Stimulated activated effector memory CD8-positive, alpha-beta T cell treated with anti-CD3 and anti-CD28 coated beads, Interleukin-12 subunit alpha, Interleukin-12 subunit beta, amount 100 ng/mL, for 72 hours (primary cell): ENCODE measurements at regions not wholly inside any gene's neighbourhood (a gene's known extent, or its start where the extent isn't known, plus 50 kb on each side); places are given as distances from the start of the nearest gene placed in this dataset.
A peak's percentile ranks its signal among the peaks of the same experiment; 100 is the strongest.
"Not testable (repeated sequence)": the region's sequence is repeated elsewhere in the genome, so short reads cannot be mapped to it uniquely, and the experiment has no call there.

Experiments used
- ATAC-seq: fragments of 150-1000 bp; cut with Tn5 transposase; 2 replicates; pipeline ENCODE4 v1.10.0; 2021
- DNase-seq, 2 donors: peaks; one replicate each; pipeline ENCODE4 v3.0.0; 2021 to 2022; ENCODE audit warnings: low spot score in 2 of 2
- H3K27ac Mint-ChIP-seq: one replicate; pipeline ENCODE4 v1.8.0; 2022; ENCODE audit warnings: mild to moderate bottlenecking, mixed read lengths
- H3K36me3 Mint-ChIP-seq: one replicate; pipeline ENCODE4 v1.8.0; 2022; ENCODE audit warnings: mild to moderate bottlenecking, mixed read lengths
- H3K4me1 Mint-ChIP-seq: one replicate; pipeline ENCODE4 v1.8.0; 2022; ENCODE audit warnings: mixed read lengths
- H3K4me3 Mint-ChIP-seq: one replicate; pipeline ENCODE4 v1.8.0; 2022; ENCODE audit warnings: mild to moderate bottlenecking, mixed read lengths
- H3K9me3 Mint-ChIP-seq: one replicate; pipeline ENCODE4 v1.8.0; 2022; ENCODE audit warnings: mixed read lengths

DNA sequence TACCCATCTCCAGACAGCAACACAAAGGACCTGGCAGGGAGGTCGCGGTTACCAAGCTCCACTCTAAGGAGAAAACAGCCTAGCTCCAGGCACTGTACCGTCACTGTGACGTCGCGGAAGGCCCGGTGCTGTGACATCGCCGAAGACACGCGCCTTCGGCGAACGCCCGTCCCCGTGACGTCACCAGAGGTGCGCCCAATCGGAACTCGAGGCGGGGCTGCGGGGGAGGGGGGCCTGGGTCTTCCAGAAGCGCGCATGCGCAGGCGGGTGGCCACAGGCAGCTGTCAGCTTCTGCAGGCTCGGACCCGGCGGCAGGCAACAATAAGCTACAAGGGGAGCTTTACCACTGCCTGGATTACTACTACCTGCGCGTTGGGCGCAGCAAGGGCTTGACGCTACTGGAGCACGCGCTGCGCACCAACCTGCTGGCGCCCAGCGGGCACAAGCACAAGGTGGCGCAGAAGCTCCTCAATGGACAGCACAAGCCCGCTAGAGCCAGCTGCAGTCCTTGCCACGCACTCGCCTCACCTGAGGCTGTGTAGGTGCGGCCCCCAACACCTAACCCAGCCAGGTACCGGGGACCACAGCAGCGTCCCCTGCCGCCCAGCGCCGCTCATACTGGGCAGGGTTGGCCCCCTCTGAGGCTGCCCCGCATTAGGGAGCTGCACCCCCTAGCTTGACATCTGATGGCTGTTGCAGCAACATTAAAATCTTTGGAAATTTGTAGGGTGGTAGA, 208.4 kb downstream of the TPST1 start:
- peak overlapping the region; percentile 68 for H3K4me3 Mint-ChIP-seq
- peak overlapping the region; percentile 71 for H3K27ac Mint-ChIP-seq
- H3K9me3 Mint-ChIP-seq, result no peaks in the 10 kb centered on the region
- no peaks in the 10 kb centered on the region for H3K36me3 Mint-ChIP-seq
- H3K4me1 Mint-ChIP-seq, result peaks cover 5% of the 10 kb centered on the region
- peak; percentile 89 for ATAC-seq
- DNase-seq, result peak; percentile 55 to 84

DNA sequence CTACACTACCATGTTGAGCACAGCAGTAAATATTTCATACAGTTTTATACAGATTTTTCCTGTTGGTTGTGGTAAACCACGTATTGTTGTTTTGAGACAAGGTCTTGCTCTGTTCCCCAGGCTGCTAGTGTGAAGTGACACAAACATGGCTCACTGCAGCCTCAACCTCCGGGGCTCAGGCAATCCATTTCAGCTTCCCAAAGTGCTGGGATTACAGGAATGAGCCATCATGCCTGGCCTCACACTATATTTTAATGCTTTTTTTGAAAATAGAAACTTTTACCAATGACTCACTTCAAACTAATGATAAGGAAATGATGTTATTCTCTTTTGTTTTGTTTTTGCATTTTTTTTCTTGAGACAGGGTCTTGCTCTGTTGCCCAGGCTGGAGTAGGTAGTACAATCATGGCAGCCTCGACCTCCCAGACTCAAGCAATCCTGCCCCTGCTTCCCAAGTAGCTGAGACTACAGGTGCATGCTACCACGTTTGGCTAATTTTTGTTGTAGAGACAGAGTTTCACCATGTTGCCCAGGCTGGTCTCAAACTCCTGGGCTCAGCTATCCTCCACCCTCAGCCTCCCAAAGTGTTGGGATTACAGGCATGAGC, 210.6 kb downstream of the TPST1 start:
- no peaks in the 10 kb centered on the region for H3K36me3 Mint-ChIP-seq
- H3K27ac Mint-ChIP-seq, result no peak overlapping the region
- DNase-seq (no peak), ATAC-seq (no peak)
- peaks cover 5% of the 10 kb centered on the region for H3K4me1 Mint-ChIP-seq
- no peaks in the 10 kb centered on the region for H3K9me3 Mint-ChIP-seq
- H3K4me3 Mint-ChIP-seq, result no peak overlapping the region

DNA sequence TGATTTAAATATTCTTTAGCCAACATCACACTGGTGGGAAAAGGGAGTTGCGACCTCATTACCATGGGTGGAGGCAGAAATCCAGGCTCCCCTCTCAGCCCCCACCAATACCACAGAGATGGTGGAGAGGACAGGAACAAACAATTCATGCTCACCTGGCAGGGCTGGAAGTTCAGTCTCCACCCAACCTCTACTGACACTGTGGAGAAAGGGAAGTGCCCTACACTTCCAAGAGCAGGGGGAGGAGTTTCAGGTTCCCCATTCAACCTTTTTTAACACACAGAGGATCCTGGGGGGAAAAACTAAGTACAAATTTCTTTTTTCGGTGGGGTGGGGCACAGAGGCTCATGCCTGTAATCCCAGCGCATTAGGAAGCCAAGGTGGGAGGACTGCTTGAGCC, 210.1 kb upstream of the KCTD7 start:
- ATAC-seq, result no peak
- H3K4me1 Mint-ChIP-seq, result peaks cover 5% of the 10 kb centered on the region
- H3K36me3 Mint-ChIP-seq, result no peaks in the 10 kb centered on the region
- DNase-seq, result no peak
- H3K9me3 Mint-ChIP-seq, result no peaks in the 10 kb centered on the region
- no peak overlapping the region for H3K4me3 Mint-ChIP-seq
- no peak overlapping the region for H3K27ac Mint-ChIP-seq

DNA sequence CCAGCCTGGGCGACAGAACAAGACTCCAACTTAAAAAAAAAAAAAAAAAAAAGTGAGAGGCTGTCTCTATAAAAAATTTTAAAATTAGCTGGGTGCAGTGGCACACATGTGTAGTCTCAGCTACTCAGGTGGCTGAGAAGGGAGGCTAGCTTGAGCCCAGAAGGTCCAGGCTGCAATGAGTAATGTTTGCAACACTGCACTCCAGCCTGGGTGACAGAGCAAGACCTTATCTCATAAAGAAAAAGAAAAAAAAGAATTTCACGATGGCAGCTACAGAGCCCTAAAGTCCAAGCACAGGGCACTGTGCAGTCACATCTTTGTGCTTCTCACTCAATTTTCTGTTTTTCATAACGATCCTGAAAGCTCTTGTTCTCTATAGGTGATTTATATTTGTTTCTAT, 209.5 kb upstream of the KCTD7 start:
- Mint-ChIP-seq H3K4me3 (no peak overlapping the region), H3K9me3 (no peaks in the 10 kb centered on the region), H3K4me1 (no peaks in the 10 kb centered on the region), H3K27ac (no peak overlapping the region), H3K36me3 (peaks cover under 1% of the 10 kb centered on the region)
- ATAC-seq, result no peak
- DNase-seq, result no peak

DNA sequence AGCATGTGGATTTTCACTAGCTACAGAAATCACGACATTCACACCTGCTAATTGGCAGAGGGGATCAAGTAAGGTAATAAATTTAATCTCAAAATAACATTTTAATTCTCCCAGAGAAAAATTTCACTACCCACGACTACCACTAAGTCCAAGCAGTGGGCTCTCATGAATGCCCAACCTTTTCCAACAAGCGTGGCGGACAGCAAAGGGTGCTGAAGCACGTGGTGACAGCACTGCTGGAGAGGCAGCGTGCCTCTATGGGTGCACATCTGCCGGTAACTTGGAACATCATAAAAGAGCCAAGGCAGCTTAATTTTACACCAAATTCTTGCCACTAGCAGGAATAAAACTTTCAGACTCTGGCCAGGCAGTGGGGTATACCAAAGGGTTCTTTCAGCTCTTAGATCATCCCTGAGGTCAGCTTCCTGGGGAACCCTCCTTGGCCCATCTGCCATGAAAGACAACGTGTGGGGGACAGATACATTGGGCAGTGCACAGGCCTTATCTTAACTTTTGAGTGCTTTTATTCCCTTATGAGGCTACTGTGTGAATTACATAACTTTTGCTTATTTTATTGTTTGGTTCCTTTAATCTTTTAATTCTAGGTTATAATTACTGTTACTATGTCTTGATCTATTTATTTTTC, 206.7 kb upstream of the KCTD7 start:
- H3K9me3 Mint-ChIP-seq, result no peaks in the 10 kb centered on the region

DNA sequence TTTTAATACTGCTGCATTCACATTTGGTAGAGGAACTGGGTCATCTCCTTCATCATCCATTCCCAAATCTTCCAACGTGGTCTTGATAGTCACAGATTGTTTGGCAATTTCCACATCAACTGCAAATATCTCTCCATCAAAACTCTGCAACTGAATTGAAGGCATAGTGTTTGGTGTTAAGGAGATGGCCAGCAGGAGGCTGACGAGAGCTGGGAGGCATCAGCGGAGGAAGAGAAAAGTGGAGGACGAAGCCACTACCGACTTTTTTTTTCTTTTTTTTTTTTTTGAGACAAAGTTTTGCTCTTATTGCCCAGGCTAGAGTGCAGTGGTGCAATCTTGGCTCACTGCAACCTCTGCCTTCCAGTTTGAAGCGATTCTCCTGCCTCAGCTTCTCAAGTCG, 205.0 kb upstream of the KCTD7 start:
- peaks cover 9% of the 10 kb centered on the region for H3K36me3 Mint-ChIP-seq
- H3K4me1 Mint-ChIP-seq, result no peaks in the 10 kb centered on the region
- no peaks in the 10 kb centered on the region for H3K9me3 Mint-ChIP-seq
- no peak for ATAC-seq
- DNase-seq, result no peak
- no peak overlapping the region for H3K27ac Mint-ChIP-seq
- no peak overlapping the region for H3K4me3 Mint-ChIP-seq

More for the DNA sequence above, 206.7 kb upstream of the KCTD7 start:
- Mint-ChIP-seq H3K4me1 (no peaks in the 10 kb centered on the region), H3K27ac (no peak overlapping the region), H3K36me3 (peaks cover 9% of the 10 kb centered on the region), H3K4me3 (no peak overlapping the region)
- ATAC-seq (no peak), DNase-seq (no peak)

DNA sequence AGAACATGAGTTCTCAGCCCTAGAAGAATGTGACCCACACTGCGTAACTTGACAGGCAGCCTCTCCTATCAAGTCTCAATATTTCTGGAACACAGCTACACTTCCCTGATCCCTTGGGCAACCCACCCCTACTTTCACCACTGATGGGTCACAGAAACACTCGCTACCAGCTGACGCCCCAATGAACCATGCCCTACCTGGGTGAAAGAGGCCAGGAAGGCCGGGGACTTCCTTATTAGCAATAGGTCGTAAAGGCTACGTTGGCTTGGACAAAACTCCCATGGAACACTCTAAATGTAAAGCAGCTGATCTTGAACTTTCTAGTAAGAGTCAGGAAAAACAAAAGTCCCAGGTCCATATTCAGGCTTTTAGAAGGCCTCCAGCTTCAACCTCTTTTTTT, 202.3 kb upstream of the KCTD7 start:
- ATAC-seq (no peak), DNase-seq (no peak)
- Mint-ChIP-seq H3K4me3 (no peak overlapping the region), H3K9me3 (no peaks in the 10 kb centered on the region), H3K4me1 (no peaks in the 10 kb centered on the region), H3K27ac (no peak overlapping the region), H3K36me3 (peaks cover 9% of the 10 kb centered on the region)

DNA sequence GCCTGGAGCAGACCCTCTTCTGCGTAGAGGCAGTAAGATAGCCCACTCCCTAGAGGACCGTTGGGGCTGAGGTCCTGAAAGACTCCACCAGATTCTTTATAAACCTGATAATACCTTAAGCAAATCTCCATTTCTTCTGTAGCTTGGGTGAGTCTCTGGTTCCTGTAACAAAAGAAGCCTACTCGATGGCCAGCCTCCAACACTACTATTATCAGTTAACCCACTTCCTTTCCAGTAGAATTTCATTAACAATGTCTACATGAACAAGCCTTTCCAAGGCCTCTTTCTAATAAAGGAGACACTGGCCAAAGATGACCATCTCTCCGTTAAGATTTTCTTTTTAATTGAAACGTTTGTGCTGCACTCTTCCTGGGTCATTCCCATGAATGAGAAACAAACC, 201.7 kb upstream of the KCTD7 start:
- Mint-ChIP-seq H3K36me3 (peaks cover 9% of the 10 kb centered on the region), H3K4me3 (no peak overlapping the region), H3K27ac (no peak overlapping the region), H3K9me3 (no peaks in the 10 kb centered on the region), H3K4me1 (no peaks in the 10 kb centered on the region)
- no peak for ATAC-seq
- DNase-seq, result no peak

DNA sequence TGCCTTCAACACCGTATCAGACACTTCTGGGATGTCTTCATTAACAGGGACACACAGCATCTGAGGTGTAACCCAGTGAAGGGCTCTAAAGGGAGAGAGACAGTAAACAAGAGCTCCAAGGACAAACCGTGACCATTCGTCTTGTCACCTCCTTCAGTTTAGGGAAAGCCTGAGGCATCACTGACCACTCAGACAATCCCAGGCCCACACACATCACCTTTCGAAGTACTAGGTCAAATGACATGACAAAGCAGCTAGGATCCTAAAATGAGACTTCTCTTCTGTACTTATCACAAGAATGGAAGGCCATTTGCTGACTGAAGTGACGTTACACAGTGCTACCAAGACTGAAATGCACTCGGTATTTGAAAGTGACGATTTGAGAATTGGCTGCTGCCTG, 200.7 kb upstream of the KCTD7 start:
- H3K4me1 Mint-ChIP-seq, result no peaks in the 10 kb centered on the region
- no peaks in the 10 kb centered on the region for H3K9me3 Mint-ChIP-seq
- no peak for DNase-seq
- peaks cover 9% of the 10 kb centered on the region for H3K36me3 Mint-ChIP-seq
- no peak for ATAC-seq
- H3K27ac Mint-ChIP-seq, result no peak overlapping the region
- no peak overlapping the region for H3K4me3 Mint-ChIP-seq

DNA sequence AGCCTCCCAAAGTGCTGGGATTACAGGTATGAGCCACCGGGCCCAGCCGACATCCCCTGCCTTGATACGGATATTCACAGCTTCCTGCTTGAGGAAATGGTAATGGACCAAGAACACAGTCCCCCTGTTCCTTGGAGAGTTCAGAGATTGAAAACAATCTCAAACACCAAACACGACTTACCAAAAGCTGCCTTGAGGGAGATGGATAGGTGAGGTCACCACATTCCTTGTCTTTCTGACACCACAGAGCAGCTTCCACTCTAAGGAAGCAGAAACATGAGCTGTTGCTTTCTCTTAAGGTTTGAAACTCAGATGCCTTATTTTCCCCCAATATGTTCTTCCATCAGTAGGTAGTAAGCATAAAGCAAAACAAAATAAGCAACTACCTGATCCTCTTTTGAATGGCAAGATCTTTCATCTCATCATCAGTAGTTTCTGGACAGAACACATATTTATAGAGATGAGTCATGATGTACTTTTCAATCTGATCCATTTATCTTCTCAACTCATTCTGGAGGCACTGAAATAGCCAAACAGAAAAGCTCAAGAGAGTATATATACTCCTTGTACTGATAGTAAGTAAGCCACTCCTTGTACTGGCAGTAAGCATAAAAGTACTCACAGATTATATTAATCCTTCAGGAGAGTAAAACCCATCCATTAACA, 199.1 kb upstream of the KCTD7 start:
- no peak for ATAC-seq
- no peaks in the 10 kb centered on the region for H3K4me1 Mint-ChIP-seq
- peaks cover 4% of the 10 kb centered on the region for H3K36me3 Mint-ChIP-seq
- H3K4me3 Mint-ChIP-seq, result no peak overlapping the region
- H3K27ac Mint-ChIP-seq, result no peak overlapping the region
- no peaks in the 10 kb centered on the region for H3K9me3 Mint-ChIP-seq
- DNase-seq, result no peak

DNA sequence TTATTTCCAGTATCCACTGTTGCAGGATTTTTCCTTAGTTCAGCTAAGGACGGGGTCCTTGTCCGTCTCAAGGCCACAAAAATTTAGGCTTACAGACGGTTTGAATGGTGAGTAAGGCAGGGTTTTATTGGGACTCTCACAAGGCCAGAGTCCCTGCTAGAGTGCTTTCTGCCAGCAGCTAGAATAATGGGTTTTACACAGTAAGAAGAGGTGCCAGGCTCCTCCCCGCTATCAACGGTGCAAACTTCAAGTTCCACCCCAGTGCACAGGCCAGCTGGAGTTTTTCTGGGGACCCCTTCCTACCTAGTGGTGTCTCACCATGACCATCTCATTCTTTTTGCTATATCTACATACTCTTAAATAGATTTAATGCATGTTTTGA, 198.5 kb upstream of the KCTD7 start:
- DNase-seq, result no peak
- Mint-ChIP-seq H3K4me3 (no peak overlapping the region), H3K9me3 (no peaks in the 10 kb centered on the region), H3K4me1 (no peaks in the 10 kb centered on the region), H3K27ac (no peak overlapping the region), H3K36me3 (no peaks in the 10 kb centered on the region)
- no peak for ATAC-seq

DNA sequence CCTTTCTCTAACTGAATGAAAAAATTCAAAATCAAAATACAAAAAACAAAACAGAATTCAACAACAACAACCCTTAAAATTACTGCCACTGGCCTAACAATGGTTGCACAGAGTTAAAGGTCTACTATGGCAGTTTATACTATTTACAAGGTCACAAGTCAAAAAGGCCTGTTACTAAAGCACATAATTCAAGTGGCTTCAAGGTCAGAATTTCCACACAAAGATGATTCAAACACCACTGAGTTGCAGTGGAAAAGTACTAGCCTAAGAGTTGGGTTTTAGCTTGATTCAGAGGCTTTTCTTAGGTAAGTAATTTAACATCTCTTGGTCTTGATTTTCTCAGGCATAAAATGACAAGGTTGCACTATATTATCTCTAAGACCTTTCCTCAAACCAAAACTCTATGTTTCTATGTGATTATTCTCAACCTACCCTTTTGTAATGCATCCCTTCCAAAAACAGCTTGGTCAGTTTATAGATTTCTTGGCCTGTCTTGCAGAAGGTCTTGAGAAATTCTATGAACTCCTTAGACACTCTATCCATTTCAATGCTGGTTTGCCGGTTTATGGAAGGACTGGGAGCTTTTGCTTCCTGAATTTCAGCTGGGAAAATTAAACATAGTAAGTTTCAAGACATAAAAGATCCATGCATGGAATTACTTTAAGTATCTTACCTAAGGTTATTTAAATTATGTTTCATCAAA, 189.8 kb upstream of the KCTD7 start:
- H3K4me1 Mint-ChIP-seq, H3K9me3 Mint-ChIP-seq, DNase-seq, ATAC-seq, H3K36me3 Mint-ChIP-seq, H3K4me3 Mint-ChIP-seq: not testable (repeated sequence)
- peak overlapping the region; percentile 56 for H3K27ac Mint-ChIP-seq

DNA sequence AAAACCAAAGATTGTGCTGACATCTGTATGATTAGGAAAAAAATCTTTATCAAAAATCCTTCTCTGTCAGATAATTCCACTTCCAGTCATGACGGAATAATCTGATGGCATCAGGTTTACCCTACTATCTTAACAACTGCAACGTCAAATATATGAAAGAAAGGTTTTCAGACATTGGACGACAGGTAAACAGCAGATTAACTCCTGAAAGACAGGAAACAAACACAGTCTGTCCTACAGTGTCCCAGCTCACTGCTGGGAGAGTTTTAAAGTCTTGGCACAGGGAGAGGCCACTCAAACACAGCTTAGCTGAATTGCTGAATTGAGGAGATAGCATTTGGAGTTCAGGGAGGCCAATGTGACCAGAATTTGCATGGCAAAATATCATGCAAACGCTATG, 186.3 kb upstream of the KCTD7 start:
- no peak overlapping the region for H3K27ac Mint-ChIP-seq

DNA sequence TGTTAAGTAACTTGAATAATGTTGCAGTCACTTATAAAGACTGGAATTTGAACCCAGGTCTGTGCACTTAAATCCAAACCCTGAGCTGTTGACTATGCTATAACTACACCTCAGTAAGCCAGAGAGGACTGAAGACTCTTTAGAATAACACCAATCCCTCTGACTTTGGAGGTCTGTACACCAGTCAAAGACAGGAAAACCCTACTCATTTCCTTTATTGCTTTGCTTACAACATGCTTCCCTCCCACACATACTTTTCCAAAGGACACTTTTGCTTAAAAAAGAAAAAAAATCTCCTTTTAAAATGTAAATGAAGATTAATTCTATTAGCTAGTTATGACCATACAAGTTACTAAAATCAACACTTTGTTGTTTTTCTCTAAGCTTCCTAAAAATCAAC, 184.7 kb upstream of the KCTD7 start:
- Mint-ChIP-seq H3K9me3 (no peaks in the 10 kb centered on the region), H3K4me1 (peaks cover 6% of the 10 kb centered on the region), H3K36me3 (peaks cover 15% of the 10 kb centered on the region), H3K27ac (no peak overlapping the region), H3K4me3 (no peak overlapping the region)
- DNase-seq (no peak), ATAC-seq (no peak)

More for the DNA sequence above, 186.3 kb upstream of the KCTD7 start:
- Mint-ChIP-seq H3K36me3 (peaks cover 14% of the 10 kb centered on the region), H3K4me3 (no peak overlapping the region), H3K4me1 (peaks cover 6% of the 10 kb centered on the region), H3K9me3 (no peaks in the 10 kb centered on the region)
- ATAC-seq (no peak), DNase-seq (no peak)

DNA sequence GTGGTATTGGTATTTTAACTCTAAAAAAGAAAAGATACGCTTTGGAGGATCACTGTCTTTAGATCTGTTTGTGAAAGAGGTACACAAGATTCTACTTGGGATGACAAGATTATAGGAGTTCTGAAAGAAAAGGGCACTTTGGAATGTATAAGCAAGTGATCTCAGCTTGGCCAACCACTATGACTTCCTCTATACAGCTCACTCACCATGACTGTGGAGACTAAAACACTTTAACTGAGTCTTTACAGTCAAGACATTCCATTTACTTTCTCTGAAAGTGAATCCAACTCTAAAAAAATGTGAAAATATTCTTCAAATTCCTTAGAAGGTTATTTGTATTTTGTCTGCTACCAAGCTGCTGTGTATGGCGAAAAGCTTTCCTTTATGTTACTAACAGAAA, 181.7 kb upstream of the KCTD7 start:
- not testable (repeated sequence) for H3K4me1 Mint-ChIP-seq, H3K4me3 Mint-ChIP-seq, DNase-seq, ATAC-seq, H3K27ac Mint-ChIP-seq, H3K9me3 Mint-ChIP-seq
- H3K36me3 Mint-ChIP-seq, result peaks cover 20% of the 10 kb centered on the region
